H9 (cell line): ENCODE measurements at regions not wholly inside any gene's neighbourhood (a gene's known extent, or its start where the extent isn't known, plus 50 kb on each side); places are given as distances from the start of the nearest gene placed in this dataset.

Experiments used
- DNase-seq: peaks from one replicate; pipeline ENCODE4 v3.0.0-alpha.2; 2017
- H2AFZ ChIP-seq: one replicate; pipeline ENCODE4 v1.6.1; 2013; ENCODE audit warnings: mild to moderate bottlenecking, low read length, control low read depth, moderate library complexity
- H2AK5ac ChIP-seq: 2 replicates; pipeline ENCODE4 v1.6.1; 2013; ENCODE audit warnings: low read length, control low read depth, mixed read lengths; ENCODE audit not compliant: insufficient read length
- H2BK120ac ChIP-seq: one replicate; pipeline ENCODE4 v1.6.1; 2013; ENCODE audit warnings: low read depth, mild to moderate bottlenecking, low read length, control low read depth, inconsistent platforms; ENCODE audit not compliant: poor library complexity, severe bottlenecking
- H2BK12ac ChIP-seq: 2 replicates; pipeline ENCODE4 v1.6.1; 2013; ENCODE audit warnings: low read length, control low read depth, mixed read lengths, low read depth; ENCODE audit not compliant: insufficient read length
- H2BK15ac ChIP-seq: 2 replicates; pipeline ENCODE4 v1.6.1; 2013; ENCODE audit warnings: low read depth, low read length, control low read depth
- H2BK20ac ChIP-seq: one replicate; pipeline ENCODE4 v1.6.1; 2013; ENCODE audit warnings: low read depth, mild to moderate bottlenecking, low read length, control low read depth, inconsistent platforms; ENCODE audit not compliant: poor library complexity, severe bottlenecking
- H2BK5ac ChIP-seq: 2 replicates; pipeline ENCODE4 v1.6.1; 2013; ENCODE audit warnings: low read length, control low read depth, mixed read lengths; ENCODE audit not compliant: insufficient read length
- H3K14ac ChIP-seq: 2 replicates; pipeline ENCODE4 v1.6.1; 2013; ENCODE audit warnings: low read length, control low read depth; ENCODE audit not compliant: insufficient read depth
- H3K18ac ChIP-seq: 2 replicates; pipeline ENCODE4 v1.6.1; 2013; ENCODE audit warnings: low read depth, mild to moderate bottlenecking, mixed read lengths, low read length, control low read depth; ENCODE audit not compliant: insufficient read length
- H3K23ac ChIP-seq: 2 replicates; pipeline ENCODE4 v1.6.1; 2013; ENCODE audit warnings: low read length, control low read depth, mixed read lengths, low read depth; ENCODE audit not compliant: insufficient read length
- H3K23me2 ChIP-seq: 2 replicates; pipeline ENCODE4 v1.6.1; 2013; ENCODE audit warnings: low read depth, mild to moderate bottlenecking, mixed read lengths, low read length, control low read depth; ENCODE audit not compliant: insufficient read length, poor library complexity, severe bottlenecking
- H3K27ac ChIP-seq: 2 replicates; pipeline ENCODE4 v1.5.1; 2013; ENCODE audit warnings: low read length, control low read depth, mixed read lengths, low read depth; ENCODE audit not compliant: insufficient read length
- H3K27me3 ChIP-seq: 2 replicates; pipeline ENCODE4 v1.6.1; 2013; ENCODE audit warnings: low read length, control low read depth, inconsistent platforms; ENCODE audit not compliant: insufficient read depth
- H3K4ac ChIP-seq: 2 replicates; pipeline ENCODE4 v1.6.1; 2013; ENCODE audit warnings: low read depth, mild to moderate bottlenecking, control low read depth, inconsistent platforms, low read length, moderate library complexity
- H3K4me1 ChIP-seq: 2 replicates; pipeline ENCODE4 v1.6.1; 2013; ENCODE audit warnings: low read length, control low read depth, inconsistent platforms; ENCODE audit not compliant: insufficient read depth
- H3K4me2 ChIP-seq: 2 replicates; pipeline ENCODE4 v1.6.1; 2013; ENCODE audit warnings: low read length, control low read depth, mixed read lengths; ENCODE audit not compliant: insufficient read length, insufficient read depth
- H3K56ac ChIP-seq: 2 replicates; pipeline ENCODE4 v1.6.1; 2013; ENCODE audit warnings: low read depth, mild to moderate bottlenecking, mixed read lengths, low read length, control low read depth; ENCODE audit not compliant: insufficient read length
- H3K79me1 ChIP-seq: 2 replicates; pipeline ENCODE4 v1.6.1; 2013; ENCODE audit warnings: low read depth, mild to moderate bottlenecking, moderate library complexity, low read length, control low read depth, inconsistent platforms; ENCODE audit not compliant: insufficient read depth, poor library complexity, severe bottlenecking
- H3K79me2 ChIP-seq: 2 replicates; pipeline ENCODE4 v1.6.1; 2013; ENCODE audit warnings: low read length, control low read depth, inconsistent platforms; ENCODE audit not compliant: insufficient read depth
- H3K9ac ChIP-seq: 2 replicates; pipeline ENCODE4 v1.6.1; 2013; ENCODE audit warnings: low read length, control low read depth, mixed read lengths; ENCODE audit not compliant: insufficient read length; ENCODE audit errors: extremely low read depth
- H3K9me3 ChIP-seq: one replicate; pipeline ENCODE4 v1.6.1; 2013; ENCODE audit warnings: low read depth, low read length, inconsistent platforms; ENCODE audit not compliant: control insufficient read depth
- H3T11ph ChIP-seq: one replicate; pipeline ENCODE4 v1.6.1; 2013; ENCODE audit warnings: mild to moderate bottlenecking, low read length, control low read depth, inconsistent platforms
- H4K20me1 ChIP-seq: one replicate; pipeline ENCODE4 v1.6.1; 2013; ENCODE audit not compliant: control insufficient read depth, insufficient read length, insufficient read depth
- H4K5ac ChIP-seq: 2 replicates; pipeline ENCODE4 v1.6.1; 2013; ENCODE audit warnings: low read depth, mild to moderate bottlenecking, mixed read lengths, low read length, control low read depth; ENCODE audit not compliant: insufficient read length
- H4K8ac ChIP-seq: replicated peaks from 2 replicates; pipeline ENCODE4 v1.6.1; 2013; ENCODE audit warnings: low read length, control low read depth, mixed read lengths, low read depth; ENCODE audit not compliant: insufficient read length
- H4K91ac ChIP-seq: 2 replicates; pipeline ENCODE4 v1.6.1; 2013; ENCODE audit warnings: low read depth, mild to moderate bottlenecking, moderate library complexity, mixed read lengths, low read length, control low read depth; ENCODE audit not compliant: insufficient read length
- H3K27ac Mint-ChIP-seq, 3 experiments: 2 replicates in 2 of 3; 3 replicates in 1 of 3; pipeline ENCODE4 v1.8.0; 2020 to 2021; ENCODE audit warnings: mixed read lengths in 3 of 3, mild to moderate bottlenecking in 1 of 3, moderate library complexity in 1 of 3
- H3K27me3 Mint-ChIP-seq: 2 replicates; pipeline ENCODE4 v1.8.0; 2021; ENCODE audit warnings: low read depth, mild to moderate bottlenecking, moderate library complexity, mixed read lengths
- H3K36me3 Mint-ChIP-seq, 3 experiments: 2 replicates in 2 of 3; 3 replicates in 1 of 3; pipeline ENCODE4 v1.8.0; 2020 to 2021; ENCODE audit warnings: low read depth in 3 of 3, mixed read lengths in 3 of 3; ENCODE audit not compliant: insufficient read depth in 1 of 3
- H3K4me1 Mint-ChIP-seq, 2 experiments: 2 replicates each; pipeline ENCODE4 v1.8.0; 2020; ENCODE audit warnings: mixed read lengths in 2 of 2
- H3K4me3 Mint-ChIP-seq, 2 experiments: 2 replicates in 1 of 2; 3 replicates in 1 of 2; pipeline ENCODE4 v1.8.0; 2020 to 2021; ENCODE audit warnings: mild to moderate bottlenecking in 2 of 2, mixed read lengths in 2 of 2, moderate library complexity in 1 of 2
- H3K9me3 Mint-ChIP-seq, 2 experiments: 2 replicates in 1 of 2; 3 replicates in 1 of 2; pipeline ENCODE4 v1.8.0; 2020; ENCODE audit warnings: mild to moderate bottlenecking in 2 of 2, mixed read lengths in 2 of 2, moderate library complexity in 1 of 2
- CTCF ChIP-seq: fragments of 200-600 bp; sonication (generic); conservative IDR thresholded peaks from 3 replicates; pipeline ENCODE4 v1.8.0; 2021; ENCODE audit warnings: antibody characterized with exemption, mild to moderate bottlenecking
- WGBS: extraction: QIAGEN DNeasy Blood & Tissue Kit; methylation state at CpG from one replicate; pipeline ENCODE4 v1.1.7; 2013; ENCODE audit warnings: missing lambda C conversion rate, low lambda C conversion rate, mixed read lengths; ENCODE audit not compliant: insufficient read length; ENCODE audit errors: extremely low coverage; 5-methylcytosine and 5-hydroxymethylcytosine counted together

DNA sequence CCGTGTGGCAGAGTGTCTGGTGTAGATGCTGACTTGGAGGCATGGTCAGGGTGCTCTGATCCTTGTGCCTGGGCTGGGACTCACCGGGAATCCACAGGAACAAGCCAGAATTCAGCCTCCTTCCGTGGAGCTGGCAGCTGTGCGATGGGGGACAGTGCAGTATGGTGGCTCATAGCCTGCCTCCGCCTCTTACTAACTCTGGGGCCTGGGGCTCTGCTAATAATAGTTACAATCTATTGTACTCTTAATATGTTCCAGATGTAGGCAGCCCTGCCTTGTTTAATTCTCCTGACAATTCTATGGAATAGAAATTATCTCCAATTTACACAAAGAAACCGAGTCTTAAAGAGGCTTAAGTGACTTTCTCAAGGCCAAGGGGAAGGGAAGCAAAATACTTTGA, 77.6 kb downstream of the PCDH1 start:
- H2AK5ac ChIP-seq, result no peak overlapping the region
- WGBS, result no CpG with 5 or more reads among the region's 6 CpGs
- no peak overlapping the region for H4K5ac ChIP-seq
- no peak overlapping the region for H3K27ac Mint-ChIP-seq
- H2BK120ac ChIP-seq, result no peak overlapping the region
- no peaks in the 10 kb centered on the region for H3K9me3 Mint-ChIP-seq
- no peak overlapping the region for H4K8ac ChIP-seq
- H3K4me1 ChIP-seq, result peaks cover 9% of the 10 kb centered on the region
- H3K4me3 Mint-ChIP-seq, result no peak overlapping the region
- no peak overlapping the region for H2BK5ac ChIP-seq
- no peak overlapping the region for H3K56ac ChIP-seq
- H4K20me1 ChIP-seq, result no peaks in the 10 kb centered on the region
- no peaks in the 10 kb centered on the region for H3K9me3 ChIP-seq
- H2BK15ac ChIP-seq, result no peak overlapping the region
- no peaks in the 10 kb centered on the region for H3K23me2 ChIP-seq
- H3K27ac ChIP-seq, result no peak overlapping the region
- H2BK12ac ChIP-seq, result no peak overlapping the region
- no peak overlapping the region for H3K18ac ChIP-seq
- no peak for TF ChIP-seq CTCF
- H3K23ac ChIP-seq, result no peak overlapping the region
- H2BK20ac ChIP-seq, result no peak overlapping the region
- no peak for DNase-seq
- H3K36me3 Mint-ChIP-seq, result no peaks in the 10 kb centered on the region
- no peak overlapping the region for H3K14ac ChIP-seq
- no peak overlapping the region for H3K4me2 ChIP-seq
- H3K4ac ChIP-seq, result no peak overlapping the region
- H3K79me1 ChIP-seq, result no peaks in the 10 kb centered on the region
- H3T11ph ChIP-seq, result no peak overlapping the region
- H3K27me3 Mint-ChIP-seq, result peaks cover 3% of the 10 kb centered on the region
- H3K4me1 Mint-ChIP-seq, result peaks cover 22 to 32% of the 10 kb centered on the region in 2 experiments
- no peak overlapping the region for H4K91ac ChIP-seq
- no peaks in the 10 kb centered on the region for H3K27me3 ChIP-seq
- H2AFZ ChIP-seq, result no peak overlapping the region
- no peak overlapping the region for H3K9ac ChIP-seq
- H3K79me2 ChIP-seq, result no peaks in the 10 kb centered on the region
